ENCODE measurements at regions not wholly inside any gene's neighbourhood (a gene's known extent, or its start where the extent isn't known, plus 50 kb on each side); places are given as distances from the start of the nearest gene placed in this dataset.
A peak's percentile ranks its signal among the peaks of the same experiment; 100 is the strongest.
"Not testable (repeated sequence)": the region's sequence is repeated elsewhere in the genome, so short reads cannot be mapped to it uniquely, and the experiment has no call there.

DNA sequence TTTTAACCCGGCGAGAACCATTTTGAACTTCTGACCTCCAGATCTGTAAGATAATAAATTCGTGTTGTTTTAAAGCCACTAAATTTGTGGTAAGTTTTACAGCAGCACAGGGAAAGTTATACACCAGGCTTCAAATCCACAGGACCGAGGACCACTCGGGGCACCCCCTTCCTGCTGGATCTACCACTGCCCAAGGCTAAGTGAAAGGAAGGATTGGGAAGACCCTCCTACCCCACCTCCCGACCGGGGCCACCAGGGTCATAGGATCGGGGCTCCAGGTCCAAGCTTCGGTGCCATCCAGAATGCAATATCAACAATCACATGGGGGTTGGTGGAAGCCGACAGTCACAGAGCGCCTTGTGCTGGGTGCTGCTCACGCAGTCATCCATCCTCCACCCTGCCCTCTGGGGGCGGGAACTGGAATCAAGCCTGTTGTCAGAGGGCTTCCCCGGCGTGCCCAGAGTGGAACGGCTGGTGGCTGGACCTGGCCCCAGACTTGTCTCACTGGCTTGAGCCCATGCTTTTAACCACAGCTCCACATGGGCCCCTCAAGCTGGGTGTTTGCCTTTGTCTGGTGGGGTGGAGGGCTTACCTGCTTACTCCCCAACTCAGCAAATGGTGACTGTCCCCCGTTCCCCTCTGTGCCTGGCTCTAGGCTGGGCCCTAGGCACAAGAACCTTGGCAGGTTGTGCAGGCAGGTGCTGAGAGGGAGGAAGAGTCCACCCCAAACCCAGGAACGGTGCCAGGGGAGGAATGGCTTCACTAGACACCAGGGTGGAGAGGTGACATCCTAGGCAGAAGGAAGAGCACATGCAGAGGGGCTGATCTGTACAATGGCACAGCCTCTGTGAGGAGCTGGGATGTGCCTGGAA is 180.3 kb upstream of the RTL1 start:
- H3K27ac ChIP-seq, result no peak overlapping the region
- TF ChIP-seq, protein P1, sequence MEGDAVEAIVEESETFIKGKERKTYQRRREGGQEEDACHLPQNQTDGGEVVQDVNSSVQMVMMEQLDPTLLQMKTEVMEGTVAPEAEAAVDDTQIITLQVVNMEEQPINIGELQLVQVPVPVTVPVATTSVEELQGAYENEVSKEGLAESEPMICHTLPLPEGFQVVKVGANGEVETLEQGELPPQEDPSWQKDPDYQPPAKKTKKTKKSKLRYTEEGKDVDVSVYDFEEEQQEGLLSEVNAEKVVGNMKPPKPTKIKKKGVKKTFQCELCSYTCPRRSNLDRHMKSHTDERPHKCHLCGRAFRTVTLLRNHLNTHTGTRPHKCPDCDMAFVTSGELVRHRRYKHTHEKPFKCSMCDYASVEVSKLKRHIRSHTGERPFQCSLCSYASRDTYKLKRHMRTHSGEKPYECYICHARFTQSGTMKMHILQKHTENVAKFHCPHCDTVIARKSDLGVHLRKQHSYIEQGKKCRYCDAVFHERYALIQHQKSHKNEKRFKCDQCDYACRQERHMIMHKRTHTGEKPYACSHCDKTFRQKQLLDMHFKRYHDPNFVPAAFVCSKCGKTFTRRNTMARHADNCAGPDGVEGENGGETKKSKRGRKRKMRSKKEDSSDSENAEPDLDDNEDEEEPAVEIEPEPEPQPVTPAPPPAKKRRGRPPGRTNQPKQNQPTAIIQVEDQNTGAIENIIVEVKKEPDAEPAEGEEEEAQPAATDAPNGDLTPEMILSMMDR (conservative IDR thresholded peaks at IDR 0.05; ENCODE audit: low read depth), result no peak
- POLR2A ChIA-PET (ENCODE audit: low non-redundant PET), result no interaction called here
- DNase-seq (ENCODE audit: low spot score), result peak; percentile 21
- CTCF ChIA-PET, result interaction anchor here (0.7 kb wide), 1 partner anchor 233 kb away, joined by 3 read pairs; no protein-coding TSS in a partner anchor

DNA sequence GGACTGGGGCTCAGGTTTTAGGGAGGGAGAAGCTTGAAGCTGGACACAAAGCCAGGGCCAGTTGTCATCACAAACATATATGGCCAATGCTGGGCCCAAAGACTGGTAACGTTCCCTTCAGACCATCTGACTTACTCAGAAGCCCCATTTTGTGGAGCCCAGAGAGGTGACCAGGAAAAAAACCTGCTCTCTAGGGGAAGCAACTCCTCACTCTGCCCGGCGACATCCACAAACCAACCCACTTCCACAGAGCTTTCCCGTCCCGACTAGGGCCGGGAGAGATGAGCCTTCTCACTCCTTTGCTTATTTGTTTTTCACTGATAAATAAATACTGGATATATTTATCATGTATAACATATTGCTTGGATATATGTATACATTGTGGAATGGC is 180.9 kb upstream of the RTL1 start:
- DNase-seq (ENCODE audit: low spot score), result no peak
- POLR2A ChIA-PET (ENCODE audit: low non-redundant PET), result no interaction called here
- H3K27ac ChIP-seq, result no peak overlapping the region
- TF ChIP-seq, protein P1 (conservative IDR thresholded peaks at IDR 0.05; ENCODE audit: low read depth), result no peak
- CTCF ChIA-PET, result interaction anchor here (0.7 kb wide), 1 partner anchor 234 kb away, joined by 3 read pairs; no protein-coding TSS in a partner anchor

DNA sequence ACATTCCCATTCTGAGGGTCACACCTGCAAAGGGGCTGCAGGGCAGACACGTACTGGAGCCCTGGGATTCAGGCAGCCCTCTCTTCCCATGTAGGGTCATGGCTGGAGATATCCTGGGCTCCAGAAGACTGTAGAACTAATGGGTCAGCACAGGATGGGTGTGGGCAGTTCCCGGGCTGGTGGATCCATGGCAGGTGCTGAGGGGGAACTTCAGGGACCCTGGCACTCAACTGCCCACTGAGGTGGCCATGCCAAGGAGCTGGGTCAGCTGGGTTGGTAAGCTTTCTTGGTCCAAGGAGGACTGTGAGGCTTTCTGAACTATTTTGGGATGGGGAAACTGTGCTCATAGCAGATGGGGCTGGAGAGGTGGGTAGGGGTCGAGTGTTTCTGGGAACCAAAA is 183.4 kb upstream of the RTL1 start:
- DNase-seq (ENCODE audit: low spot score), result no peak
- ChIA-PET CTCF (interaction anchor here (0.6 to 0.7 kb wide), 2 partner anchors 73 to 464 kb away, joined by 4 read pairs; no protein-coding TSS in a partner anchor), POLR2A (ENCODE audit: low non-redundant PET) (no interaction called here)
- no peak overlapping the region for H3K27ac ChIP-seq
- TF ChIP-seq, protein P1 (conservative IDR thresholded peaks at IDR 0.05; ENCODE audit: low read depth), result no peak

DNA sequence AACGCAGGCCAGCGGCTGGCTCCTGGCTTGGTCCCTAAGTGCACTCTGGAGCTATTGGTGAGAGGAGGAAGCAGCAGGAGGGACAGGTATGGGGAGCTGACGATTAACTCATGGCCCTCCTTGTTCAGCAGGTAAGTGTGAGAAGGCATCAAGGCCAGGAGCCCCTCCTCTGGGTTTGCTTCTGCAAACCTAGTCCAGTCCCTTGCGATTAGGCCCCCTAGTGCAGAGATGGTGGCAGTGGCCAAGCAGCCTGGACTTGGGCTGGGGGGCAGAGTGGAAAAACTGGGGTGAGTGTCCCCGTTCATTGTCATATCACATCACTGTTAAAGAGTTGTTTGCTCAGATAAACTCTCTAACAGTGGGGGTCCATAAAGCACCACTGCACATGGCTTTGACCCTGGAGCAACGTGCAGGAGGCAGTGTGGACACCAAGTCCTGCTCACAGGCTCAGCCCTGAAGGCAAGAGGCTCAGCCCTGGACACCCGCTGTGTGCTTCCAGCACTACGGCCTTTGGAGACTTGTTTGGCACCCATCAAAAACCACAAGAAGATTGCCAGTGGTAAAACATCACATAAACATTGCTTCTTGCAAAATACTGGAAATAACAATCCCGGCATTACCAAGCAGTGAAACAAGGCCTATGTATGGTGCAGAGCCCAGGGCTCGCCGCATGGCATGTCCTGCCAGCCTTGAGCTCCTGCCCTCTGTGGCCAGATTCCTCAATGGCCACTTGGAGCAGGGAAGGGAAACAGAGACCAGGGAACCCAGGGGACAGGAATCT is 184.3 kb upstream of the RTL1 start:
- TF ChIP-seq, protein P1 (conservative IDR thresholded peaks at IDR 0.05; ENCODE audit: low read depth), result no peak
- DNase-seq (ENCODE audit: low spot score), result no peak
- ChIA-PET CTCF (interaction anchor here (0.7 kb wide), 1 partner anchor 463 kb away, joined by 4 read pairs; no protein-coding TSS in a partner anchor), POLR2A (ENCODE audit: low non-redundant PET) (no interaction called here)
- H3K27ac ChIP-seq, result no peak overlapping the region

DNA sequence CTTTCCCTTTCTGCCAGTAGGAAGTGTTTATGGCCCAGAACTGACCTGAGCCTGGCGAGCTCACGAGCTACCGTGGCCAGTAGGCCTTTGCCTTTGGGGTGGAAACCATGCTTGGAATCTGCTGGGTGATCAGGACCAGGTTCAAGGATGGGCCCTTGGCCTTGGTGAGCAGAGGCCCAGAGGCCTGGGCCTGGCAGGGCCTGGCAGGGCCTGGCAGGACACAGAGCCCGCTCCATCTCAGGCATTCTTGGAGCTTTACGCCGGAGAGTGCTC is 184.8 kb upstream of the RTL1 start:
- ChIA-PET POLR2A (ENCODE audit: low non-redundant PET) (no interaction called here), CTCF (no interaction called here)
- H3K27ac ChIP-seq, result no peak overlapping the region
- TF ChIP-seq, protein P1 (conservative IDR thresholded peaks at IDR 0.05; ENCODE audit: low read depth), result no peak
- DNase-seq (ENCODE audit: low spot score), result no peak

DNA sequence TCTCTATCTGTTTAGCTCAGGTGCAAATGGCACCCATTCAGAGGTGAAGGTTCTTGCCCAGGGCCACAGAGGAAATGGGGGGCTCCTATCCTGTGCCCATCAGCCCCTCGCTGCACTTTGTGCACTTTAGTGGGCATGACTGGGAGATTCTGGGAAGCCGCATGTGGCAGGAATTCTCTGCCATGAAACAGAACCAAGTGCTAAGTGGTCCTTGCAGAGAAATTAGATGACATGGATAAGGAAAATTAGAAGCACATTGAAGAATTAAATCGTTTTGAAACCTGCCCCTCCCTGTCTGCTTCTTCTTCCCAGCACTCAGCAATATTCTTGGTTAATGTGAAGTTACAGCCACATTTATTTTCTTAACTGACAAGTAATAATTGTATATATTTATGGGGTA is 185.2 kb upstream of the RTL1 start:
- CTCF ChIA-PET, result no interaction called here
- POLR2A ChIA-PET (ENCODE audit: low non-redundant PET), result no interaction called here
- TF ChIP-seq, protein P1 (conservative IDR thresholded peaks at IDR 0.05; ENCODE audit: low read depth), result no peak
- DNase-seq (ENCODE audit: low spot score), result no peak
- H3K27ac ChIP-seq, result no peak overlapping the region

DNA sequence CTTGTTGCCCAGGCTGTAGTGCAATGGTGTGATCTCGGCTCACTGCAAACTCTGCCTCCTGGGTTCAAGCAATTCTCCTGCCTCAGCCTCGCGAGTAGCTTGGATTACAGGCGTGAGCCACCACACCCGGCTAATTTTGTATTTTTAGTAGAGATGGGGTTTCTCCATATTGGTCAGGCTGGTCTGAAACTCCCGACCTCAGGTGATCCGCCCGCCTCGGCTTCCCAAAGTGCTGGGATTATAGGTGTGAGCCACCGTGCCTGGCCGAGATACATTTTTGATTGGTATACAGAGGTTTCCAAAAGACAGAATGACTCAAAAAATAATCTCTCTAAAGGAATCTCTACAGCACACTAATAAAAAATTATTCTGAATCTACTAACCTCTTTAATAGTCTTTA is 187.0 kb upstream of the RTL1 start:
- DNase-seq (ENCODE audit: low spot score); H3K27ac ChIP-seq; POLR2A ChIA-PET (ENCODE audit: low non-redundant PET); CTCF ChIA-PET: not testable (repeated sequence)

Measured in RWPE1 (cell line).